ENCODE measurements at regions not wholly inside any gene's neighbourhood (a gene's known extent, or its start where the extent isn't known, plus 50 kb on each side); places are given as distances from the start of the nearest gene placed in this dataset.

DNA sequence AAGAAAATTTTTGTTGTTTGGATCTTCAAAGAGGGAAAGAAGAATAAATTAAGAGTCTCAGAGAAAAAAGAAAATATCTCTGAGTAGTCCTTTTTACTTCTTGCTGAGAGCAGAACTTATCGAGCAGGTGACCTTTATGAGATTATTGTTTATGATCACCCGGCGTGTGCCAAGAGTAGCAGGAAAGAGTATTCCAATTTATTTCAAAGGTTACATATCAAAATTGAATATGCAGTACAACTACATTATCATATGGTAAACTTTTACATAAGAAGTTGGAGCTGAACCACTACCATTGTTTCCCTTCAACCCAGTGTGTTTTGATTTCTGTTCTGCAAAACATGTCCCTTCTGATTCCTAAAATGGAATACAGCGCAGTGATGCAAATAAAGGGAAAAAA is 204.3 kb upstream of the SNX7 start:
- Histone ChIP-seq H3K36me3 (ENCODE audit: insufficient read depth, low read length) (no peaks in the 10 kb centered on the region), H3K9ac (ENCODE audit: low read depth, low read length) (no peak overlapping the region), H3K4me2 (ENCODE audit: low read length) (no peak overlapping the region), H3K9me3 (replicated peaks; ENCODE audit: low read length) (no peaks in the 10 kb centered on the region), H3K4me1 (ENCODE audit: control insufficient read depth, insufficient read depth, low read length) (no peaks in the 10 kb centered on the region), H3K4me3 (ENCODE audit: low read length) (no peak overlapping the region), H3K27me3 (ENCODE audit: control insufficient read depth, insufficient read depth, low read length) (no peaks in the 10 kb centered on the region)

DNA sequence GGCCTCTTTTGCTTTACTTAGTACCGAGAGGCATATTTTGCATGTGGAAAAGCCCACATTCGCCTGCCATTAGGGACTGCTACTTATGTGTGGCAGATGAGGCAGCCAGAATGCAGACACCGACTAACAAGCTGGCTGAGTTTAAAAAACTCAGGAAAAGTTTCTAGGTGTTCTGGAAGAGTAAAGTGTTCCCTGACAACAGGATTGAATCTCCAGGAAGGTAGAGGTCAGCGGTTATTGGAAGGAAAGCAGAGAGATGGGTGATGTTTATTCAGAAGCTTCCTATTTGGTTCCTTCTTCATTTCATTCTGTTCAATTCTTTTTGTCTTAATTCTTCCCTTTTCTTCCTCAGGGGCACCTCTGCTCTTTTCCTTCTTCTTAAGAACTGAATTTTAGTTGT is 206.9 kb upstream of the SNX7 start:
- H3K4me3 ChIP-seq (ENCODE audit: low read length): no peak overlapping the region
- no peak overlapping the region for H3K4me2 ChIP-seq (ENCODE audit: low read length)
- no peak overlapping the region for H3K9ac ChIP-seq (ENCODE audit: low read depth, low read length)

GRCh38 chr1:98453066-98453465 is 208.5 kb upstream of the SNX7 start:
- Histone ChIP-seq H3K27me3 (ENCODE audit: control insufficient read depth, insufficient read depth, low read length) (no peaks in the 10 kb centered on the region), H3K4me3 (ENCODE audit: low read length) (no peak overlapping the region), H3K9ac (ENCODE audit: low read depth, low read length) (no peak overlapping the region), H3K4me1 (ENCODE audit: control insufficient read depth, insufficient read depth, low read length) (no peaks in the 10 kb centered on the region), H3K9me3 (replicated peaks; ENCODE audit: low read length) (no peaks in the 10 kb centered on the region), H3K36me3 (ENCODE audit: insufficient read depth, low read length) (no peaks in the 10 kb centered on the region), H3K4me2 (ENCODE audit: low read length) (no peak overlapping the region)

More for the DNA sequence above, 206.9 kb upstream of the SNX7 start:
- H3K36me3 ChIP-seq (ENCODE audit: insufficient read depth, low read length): no peaks in the 10 kb centered on the region
- no peaks in the 10 kb centered on the region for H3K4me1 ChIP-seq (ENCODE audit: control insufficient read depth, insufficient read depth, low read length)
- no peaks in the 10 kb centered on the region for H3K27me3 ChIP-seq (ENCODE audit: control insufficient read depth, insufficient read depth, low read length)
- no peaks in the 10 kb centered on the region for H3K9me3 ChIP-seq (replicated peaks; ENCODE audit: low read length)

DNA sequence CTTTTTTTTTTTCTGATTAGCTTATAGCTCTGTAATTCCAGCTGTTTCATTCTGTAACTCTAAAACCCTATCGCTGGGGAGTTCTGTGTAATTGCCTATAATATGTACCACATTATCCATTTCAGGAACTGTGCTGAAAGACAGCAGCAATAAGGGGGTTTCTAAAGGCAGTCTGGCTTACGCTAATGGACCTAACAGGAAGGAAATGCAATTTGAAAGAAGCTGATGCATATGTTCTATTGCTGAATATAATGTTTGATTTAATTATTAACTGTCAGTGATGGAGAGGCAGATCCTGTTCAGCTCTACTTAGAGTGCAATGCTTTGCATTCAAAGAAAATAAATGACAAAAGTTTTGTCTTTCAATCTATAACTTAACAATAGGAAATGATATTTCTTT is 209.4 kb upstream of the SNX7 start:
- Histone ChIP-seq H3K9ac (ENCODE audit: low read depth, low read length) (no peak overlapping the region), H3K4me1 (ENCODE audit: control insufficient read depth, insufficient read depth, low read length) (no peaks in the 10 kb centered on the region), H3K9me3 (replicated peaks; ENCODE audit: low read length) (no peaks in the 10 kb centered on the region), H3K4me2 (ENCODE audit: low read length) (no peak overlapping the region), H3K36me3 (ENCODE audit: insufficient read depth, low read length) (no peaks in the 10 kb centered on the region), H3K4me3 (ENCODE audit: low read length) (no peak overlapping the region), H3K27me3 (ENCODE audit: control insufficient read depth, insufficient read depth, low read length) (no peaks in the 10 kb centered on the region)

DNA sequence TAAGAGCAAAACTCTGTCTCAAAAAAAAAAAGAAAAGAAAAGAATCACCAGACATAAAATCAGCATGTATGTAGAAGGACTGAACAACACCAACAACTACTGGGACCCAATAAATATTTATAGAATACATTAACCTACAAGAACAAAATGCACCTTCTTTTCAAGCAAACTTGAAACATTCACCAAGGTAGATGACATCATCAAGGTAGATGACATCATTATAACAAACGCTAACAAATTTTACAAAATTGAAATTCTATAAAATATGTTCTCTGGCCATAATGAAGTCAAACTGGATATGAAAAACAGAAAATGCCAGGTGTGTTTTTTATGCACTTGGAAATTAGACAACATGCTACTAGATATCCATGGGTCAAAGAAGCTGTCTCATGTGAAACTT is 220.2 kb upstream of the SNX7 start:
- Histone ChIP-seq H3K4me2 (ENCODE audit: low read length) (no peak overlapping the region), H3K4me1 (ENCODE audit: control insufficient read depth, insufficient read depth, low read length) (no peaks in the 10 kb centered on the region), H3K9ac (ENCODE audit: low read depth, low read length) (no peak overlapping the region), H3K9me3 (replicated peaks; ENCODE audit: low read length) (no peaks in the 10 kb centered on the region), H3K27me3 (ENCODE audit: control insufficient read depth, insufficient read depth, low read length) (no peaks in the 10 kb centered on the region), H3K36me3 (ENCODE audit: insufficient read depth, low read length) (no peaks in the 10 kb centered on the region), H3K4me3 (ENCODE audit: low read length) (no peak overlapping the region)

DNA sequence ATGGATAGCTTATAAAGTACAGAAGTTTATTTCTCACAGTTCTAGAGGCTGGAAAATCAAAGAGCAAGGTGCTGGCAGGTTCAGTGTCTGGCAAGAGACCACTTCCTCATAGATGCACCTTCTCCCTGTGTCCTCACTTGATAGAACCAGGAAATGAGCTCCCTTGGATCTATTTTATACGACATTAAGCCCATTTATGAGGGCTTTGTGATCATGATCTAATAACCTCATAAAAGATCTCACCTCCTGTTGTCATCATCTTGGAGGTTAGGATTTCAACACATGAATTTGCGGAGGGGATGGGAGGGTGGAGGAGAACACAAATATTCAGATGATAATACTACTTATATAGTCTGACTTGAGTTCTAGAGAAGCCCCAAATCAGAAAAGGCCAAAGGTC is 222.1 kb upstream of the SNX7 start:
- Histone ChIP-seq H3K4me2 (ENCODE audit: low read length) (no peak overlapping the region), H3K9ac (ENCODE audit: low read depth, low read length) (no peak overlapping the region), H3K4me1 (ENCODE audit: control insufficient read depth, insufficient read depth, low read length) (no peaks in the 10 kb centered on the region), H3K27me3 (ENCODE audit: control insufficient read depth, insufficient read depth, low read length) (no peaks in the 10 kb centered on the region), H3K36me3 (ENCODE audit: insufficient read depth, low read length) (no peaks in the 10 kb centered on the region), H3K9me3 (replicated peaks; ENCODE audit: low read length) (no peaks in the 10 kb centered on the region), H3K4me3 (ENCODE audit: low read length) (no peak overlapping the region)

GRCh38 chr1:98437540-98437939 is 224.0 kb upstream of the SNX7 start:
- Histone ChIP-seq H3K9me3 (replicated peaks; ENCODE audit: low read length) (no peaks in the 10 kb centered on the region), H3K27me3 (ENCODE audit: control insufficient read depth, insufficient read depth, low read length) (no peaks in the 10 kb centered on the region), H3K4me3 (ENCODE audit: low read length) (no peak overlapping the region), H3K36me3 (ENCODE audit: insufficient read depth, low read length) (no peaks in the 10 kb centered on the region), H3K4me2 (ENCODE audit: low read length) (no peak overlapping the region), H3K4me1 (ENCODE audit: control insufficient read depth, insufficient read depth, low read length) (no peaks in the 10 kb centered on the region), H3K9ac (ENCODE audit: low read depth, low read length) (no peak overlapping the region)

DNA sequence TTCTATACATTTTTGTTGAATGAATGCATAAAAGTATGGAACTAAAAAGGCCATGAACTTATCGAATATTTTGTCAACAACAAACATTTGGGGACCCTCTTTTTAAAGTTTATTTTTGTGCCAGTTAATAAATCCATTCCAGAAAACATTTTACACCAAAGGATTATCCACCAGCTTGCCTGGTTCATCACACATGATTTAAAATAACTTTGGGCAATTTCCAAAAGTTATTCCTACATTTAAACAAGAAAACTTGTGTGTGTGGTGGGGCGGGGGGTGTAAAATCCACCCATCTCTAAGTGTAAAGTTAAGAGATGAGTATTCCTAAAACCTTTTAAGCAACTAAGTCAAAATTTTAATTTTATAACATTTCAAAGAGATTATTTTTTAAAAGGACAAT is 224.5 kb upstream of the SNX7 start:
- no peak overlapping the region for H3K9ac ChIP-seq (ENCODE audit: low read depth, low read length)
- no peaks in the 10 kb centered on the region for H3K36me3 ChIP-seq (ENCODE audit: insufficient read depth, low read length)
- no peaks in the 10 kb centered on the region for H3K4me1 ChIP-seq (ENCODE audit: control insufficient read depth, insufficient read depth, low read length)
- H3K9me3 ChIP-seq (replicated peaks; ENCODE audit: low read length): no peaks in the 10 kb centered on the region
- no peak overlapping the region for H3K4me2 ChIP-seq (ENCODE audit: low read length)
- no peaks in the 10 kb centered on the region for H3K27me3 ChIP-seq (ENCODE audit: control insufficient read depth, insufficient read depth, low read length)
- no peak overlapping the region for H3K4me3 ChIP-seq (ENCODE audit: low read length)

DNA sequence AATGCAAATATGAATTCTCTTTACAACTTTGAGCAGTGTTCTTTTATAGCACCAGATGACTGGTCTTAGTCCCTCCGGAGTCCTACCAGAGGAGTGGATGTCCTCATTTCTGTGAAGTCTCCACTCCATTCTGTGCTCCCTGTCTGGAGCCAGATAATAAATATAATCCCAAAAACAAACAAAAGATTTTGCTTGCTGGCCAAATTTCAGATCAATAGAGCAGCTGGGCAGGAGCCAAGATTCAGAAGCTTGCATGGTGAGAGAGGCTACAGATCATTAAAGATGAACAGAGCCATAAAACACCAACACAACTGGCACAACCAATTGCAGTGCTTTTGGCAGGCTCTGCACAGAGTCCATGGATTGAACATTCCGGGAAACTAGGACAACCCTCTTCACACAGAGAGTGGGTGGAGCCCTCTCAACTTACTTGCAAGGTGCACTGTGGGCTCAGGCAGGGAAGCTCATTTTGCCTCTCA is 231.5 kb upstream of the SNX7 start:
- Histone ChIP-seq H3K27me3 (ENCODE audit: control insufficient read depth, insufficient read depth, low read length) (no peaks in the 10 kb centered on the region), H3K4me2 (ENCODE audit: low read length) (no peak overlapping the region), H3K4me3 (ENCODE audit: low read length) (no peak overlapping the region), H3K9me3 (replicated peaks; ENCODE audit: low read length) (no peaks in the 10 kb centered on the region), H3K4me1 (ENCODE audit: control insufficient read depth, insufficient read depth, low read length) (no peaks in the 10 kb centered on the region), H3K36me3 (ENCODE audit: insufficient read depth, low read length) (no peaks in the 10 kb centered on the region), H3K9ac (ENCODE audit: low read depth, low read length) (no peak overlapping the region)

DNA sequence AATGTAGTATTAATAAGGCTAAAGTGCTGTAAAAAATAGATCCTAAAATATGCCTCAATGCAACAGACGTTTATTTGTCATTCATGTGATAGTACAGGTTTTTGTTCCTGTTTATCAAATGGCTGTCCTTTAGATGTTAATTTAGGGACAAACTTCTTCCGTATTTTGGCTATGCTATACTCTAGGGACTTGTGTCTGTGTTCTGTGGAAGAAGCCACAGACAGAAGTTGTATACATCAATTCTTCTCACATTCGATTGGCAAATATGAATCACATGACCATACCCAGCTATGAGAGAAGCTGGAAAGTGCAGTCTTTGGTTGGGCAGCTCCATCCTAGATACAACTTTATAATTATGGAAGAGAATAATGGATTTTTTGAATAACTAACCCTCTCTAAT is 232.7 kb upstream of the SNX7 start:
- Histone ChIP-seq H3K27me3 (ENCODE audit: control insufficient read depth, insufficient read depth, low read length) (no peaks in the 10 kb centered on the region), H3K9ac (ENCODE audit: low read depth, low read length) (no peak overlapping the region), H3K4me1 (ENCODE audit: control insufficient read depth, insufficient read depth, low read length) (no peaks in the 10 kb centered on the region), H3K9me3 (replicated peaks; ENCODE audit: low read length) (no peaks in the 10 kb centered on the region), H3K4me3 (ENCODE audit: low read length) (no peak overlapping the region), H3K4me2 (ENCODE audit: low read length) (no peak overlapping the region), H3K36me3 (ENCODE audit: insufficient read depth, low read length) (no peaks in the 10 kb centered on the region)

- Histone ChIP-seq H3K9ac (ENCODE audit: low read depth, low read length) (no peak overlapping the region), H3K4me2 (ENCODE audit: low read length) (no peak overlapping the region), H3K9me3 (replicated peaks; ENCODE audit: low read length) (no peaks in the 10 kb centered on the region), H3K4me1 (ENCODE audit: control insufficient read depth, insufficient read depth, low read length) (no peaks in the 10 kb centered on the region), H3K36me3 (ENCODE audit: insufficient read depth, low read length) (no peaks in the 10 kb centered on the region), H3K27me3 (ENCODE audit: control insufficient read depth, insufficient read depth, low read length) (no peaks in the 10 kb centered on the region), H3K4me3 (ENCODE audit: low read length) (no peak overlapping the region)
These were observed 233.9 kb upstream of the SNX7 start for GRCh38 chr1:98427664-98428063.

DNA sequence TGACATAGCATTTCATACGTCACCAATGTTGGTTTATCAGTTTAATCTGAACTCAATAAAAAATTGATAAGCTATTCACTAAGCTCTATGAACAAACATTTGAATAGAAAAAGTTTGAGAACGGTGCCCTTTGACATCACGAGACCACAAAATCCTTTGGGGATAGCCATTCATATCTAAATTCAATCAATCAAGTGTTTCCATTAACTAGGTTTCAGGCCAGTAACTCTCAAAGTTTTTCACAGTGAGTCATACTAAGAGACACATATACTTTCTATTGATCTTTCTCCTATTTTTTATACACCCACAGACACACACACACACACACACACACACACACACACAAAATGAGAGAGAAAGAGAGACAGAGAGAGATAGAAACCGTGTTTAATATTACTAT is 235.4 kb upstream of the SNX7 start:
- Histone ChIP-seq H3K4me1 (ENCODE audit: control insufficient read depth, insufficient read depth, low read length) (peaks cover under 1% of the 10 kb centered on the region), H3K36me3 (ENCODE audit: insufficient read depth, low read length) (no peaks in the 10 kb centered on the region), H3K9me3 (replicated peaks; ENCODE audit: low read length) (no peaks in the 10 kb centered on the region), H3K27me3 (ENCODE audit: control insufficient read depth, insufficient read depth, low read length) (no peaks in the 10 kb centered on the region), H3K4me2 (ENCODE audit: low read length) (no peak overlapping the region), H3K4me3 (ENCODE audit: low read length) (no peak overlapping the region), H3K9ac (ENCODE audit: low read depth, low read length) (no peak overlapping the region)
